Activated CD4-positive, CD25-positive, alpha-beta regulatory T cell treated with anti-CD3 and anti-CD28 coated beads, Interleukin-2, amount 50 U/mL, for 72 hours (primary cell): ENCODE measurements at regions not wholly inside any gene's neighbourhood (a gene's known extent, or its start where the extent isn't known, plus 50 kb on each side); places are given as distances from the start of the nearest gene placed in this dataset.
"Not testable (repeated sequence)": the region's sequence is repeated elsewhere in the genome, so short reads cannot be mapped to it uniquely, and the experiment has no call there.

ENCODE experiments used
- DNase-seq: peaks from one replicate; pipeline ENCODE4 v3.0.0; 2021

DNA sequence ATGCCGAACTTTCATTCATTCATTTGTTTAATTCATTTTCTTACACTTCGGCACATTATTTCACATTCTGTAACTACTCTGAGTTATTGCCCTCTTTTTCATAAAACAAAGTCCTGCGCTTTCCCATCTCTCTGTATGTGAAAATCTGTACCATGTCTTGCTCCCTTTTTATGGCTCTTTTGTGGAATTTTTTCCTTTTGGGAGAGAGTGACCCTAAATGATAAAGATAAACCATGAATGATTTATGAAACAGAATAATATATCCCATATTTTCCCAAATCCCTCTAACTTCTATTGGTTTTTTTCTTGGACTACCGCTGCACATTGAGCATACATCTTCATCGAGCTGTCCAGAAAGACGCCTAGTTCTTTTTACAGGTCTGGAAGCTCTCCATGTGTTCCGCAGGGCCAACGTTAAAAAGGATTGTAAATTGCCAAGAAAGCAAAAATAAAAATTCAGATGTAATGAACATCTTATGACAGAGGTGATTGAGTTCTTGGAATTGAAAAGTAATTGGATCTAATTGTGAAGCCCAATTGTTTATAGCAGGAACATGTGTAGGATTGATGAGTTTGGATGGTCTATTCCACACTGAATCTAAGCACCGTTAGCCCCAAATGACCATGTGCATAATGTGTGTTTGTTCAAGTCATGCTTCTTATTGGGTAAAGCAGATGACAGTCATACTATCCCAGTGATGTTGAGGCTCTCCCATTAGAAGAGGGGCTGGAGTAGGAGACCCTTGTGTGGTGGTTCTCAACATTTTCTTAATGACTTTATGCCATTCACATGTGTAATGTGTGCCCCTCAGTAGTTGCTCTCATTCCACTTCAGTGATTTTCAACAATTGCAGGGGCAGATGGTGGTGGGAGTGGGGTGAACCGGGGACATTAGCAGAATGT, 378.9 kb downstream of the DLEU7 start:
- no peak for DNase-seq

DNA sequence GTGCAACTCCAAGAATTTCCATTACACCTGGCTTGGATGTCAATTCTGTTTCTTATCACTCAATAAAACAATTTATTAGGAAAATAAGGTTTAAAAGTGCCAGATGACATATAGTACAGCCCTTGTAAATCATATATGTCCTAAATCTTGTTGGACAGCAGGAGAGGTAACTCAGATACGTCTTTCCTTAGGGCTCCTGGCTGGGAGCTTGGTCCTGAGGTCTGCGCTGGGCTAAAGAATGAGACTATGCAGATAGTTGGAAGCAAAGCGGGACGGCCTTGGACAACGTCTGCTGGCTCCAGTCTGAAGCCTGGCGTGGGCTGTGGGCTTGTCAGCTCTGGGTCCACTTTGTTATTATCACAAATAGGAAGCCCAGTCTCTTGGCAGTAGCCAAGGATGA, 377.0 kb downstream of the DLEU7 start:
- no peak for DNase-seq

DNA sequence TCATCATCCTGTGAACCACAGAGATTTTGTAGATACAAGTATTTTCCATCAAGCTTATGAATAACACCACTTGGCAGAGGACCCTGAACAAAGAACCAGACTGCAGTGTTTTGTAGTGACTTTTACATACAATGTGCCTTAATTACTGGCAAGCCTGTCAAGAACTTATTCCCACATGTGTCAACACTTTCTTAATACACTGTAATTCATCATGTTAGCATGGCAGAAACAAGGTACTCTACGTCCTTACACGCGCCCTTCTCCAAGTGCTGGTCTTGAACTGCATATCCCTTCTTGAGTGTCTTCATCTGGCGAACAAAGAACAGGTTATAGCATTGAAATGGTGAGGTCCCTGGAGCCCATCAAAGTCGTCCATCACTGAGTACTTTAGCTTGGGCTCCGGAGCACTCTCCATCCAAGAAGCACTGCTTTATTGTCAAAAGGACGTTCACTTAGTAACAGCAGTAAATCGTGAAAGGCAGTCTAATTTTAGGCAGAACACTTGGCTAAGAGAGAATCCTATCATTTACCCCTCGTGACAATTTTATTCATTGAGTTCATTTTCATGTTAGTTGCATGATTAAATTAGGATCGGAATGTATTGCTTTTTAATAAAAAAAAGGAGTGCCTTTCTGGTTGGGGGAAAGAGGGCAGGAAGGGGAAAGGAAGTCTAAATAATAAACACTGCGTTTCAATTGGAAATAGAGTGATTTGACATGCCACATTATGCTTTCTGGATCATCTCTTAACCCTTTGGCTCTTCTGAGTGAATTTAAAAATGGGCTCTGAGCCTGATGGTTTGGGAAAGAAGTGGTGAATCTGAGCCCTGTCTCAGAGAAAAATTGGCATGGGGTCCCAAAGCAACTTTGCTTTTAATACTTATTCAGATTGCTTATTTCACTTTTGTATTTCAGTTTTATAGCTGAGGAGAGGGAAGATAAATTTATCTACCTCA, 376.1 kb downstream of the DLEU7 start:
- no peak for DNase-seq

DNA sequence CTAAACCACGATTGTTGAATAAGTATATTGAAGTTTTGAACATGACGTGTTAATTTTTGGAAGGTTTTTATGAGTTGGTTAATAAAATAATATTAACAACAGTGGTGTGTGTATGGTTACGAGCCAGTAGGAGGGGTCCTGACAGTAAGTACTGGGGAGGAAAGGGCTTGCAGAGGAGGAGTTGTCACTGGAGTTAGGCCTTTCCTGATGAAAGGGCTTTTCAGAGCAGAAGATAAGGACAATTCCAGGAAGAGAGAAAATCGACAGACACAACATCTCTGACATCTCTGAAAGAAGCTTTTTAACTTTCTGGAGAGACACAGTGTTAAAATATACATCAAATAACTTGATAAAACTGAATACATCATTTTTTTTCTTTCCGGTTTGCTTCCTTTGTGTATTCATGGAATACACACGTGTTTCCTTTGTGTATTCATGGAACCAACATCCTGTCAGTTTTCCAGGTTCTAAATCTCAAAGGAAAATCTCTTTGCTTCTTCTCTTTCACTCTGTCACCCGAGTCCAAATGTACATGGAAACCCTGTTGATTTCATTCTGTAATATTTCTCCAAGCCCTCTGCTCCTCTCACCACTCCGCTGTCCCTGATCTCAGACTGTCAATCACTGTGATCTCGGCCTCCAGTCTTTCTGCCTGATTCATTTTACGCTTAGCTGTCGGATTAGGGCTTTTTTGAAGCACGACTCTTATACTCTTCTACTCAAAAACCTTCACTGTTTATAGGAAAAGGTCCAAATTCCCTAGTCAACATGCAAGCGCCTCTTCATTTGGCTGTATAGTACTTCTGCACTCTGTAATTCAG, 374.4 kb downstream of the DLEU7 start:
- DNase-seq = no peak

DNA sequence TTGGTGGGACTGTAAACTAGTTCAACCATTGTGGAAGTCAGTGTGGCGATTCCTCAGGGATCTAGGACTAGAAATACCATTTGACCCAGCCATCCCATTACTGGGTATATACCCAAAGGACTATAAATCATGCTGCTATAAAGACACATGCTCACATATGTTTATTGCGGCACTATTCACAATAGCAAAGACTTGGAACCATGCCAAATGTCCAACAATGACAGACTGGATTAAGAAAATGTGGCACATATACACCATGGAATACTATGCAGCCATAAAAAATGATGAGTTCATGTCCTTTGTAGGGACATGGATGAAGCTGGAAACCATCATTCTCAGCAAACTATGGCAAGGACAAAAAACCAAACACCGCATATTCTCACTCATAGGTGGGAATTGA, 370.4 kb downstream of the DLEU7 start:
- not testable (repeated sequence) for DNase-seq

DNA sequence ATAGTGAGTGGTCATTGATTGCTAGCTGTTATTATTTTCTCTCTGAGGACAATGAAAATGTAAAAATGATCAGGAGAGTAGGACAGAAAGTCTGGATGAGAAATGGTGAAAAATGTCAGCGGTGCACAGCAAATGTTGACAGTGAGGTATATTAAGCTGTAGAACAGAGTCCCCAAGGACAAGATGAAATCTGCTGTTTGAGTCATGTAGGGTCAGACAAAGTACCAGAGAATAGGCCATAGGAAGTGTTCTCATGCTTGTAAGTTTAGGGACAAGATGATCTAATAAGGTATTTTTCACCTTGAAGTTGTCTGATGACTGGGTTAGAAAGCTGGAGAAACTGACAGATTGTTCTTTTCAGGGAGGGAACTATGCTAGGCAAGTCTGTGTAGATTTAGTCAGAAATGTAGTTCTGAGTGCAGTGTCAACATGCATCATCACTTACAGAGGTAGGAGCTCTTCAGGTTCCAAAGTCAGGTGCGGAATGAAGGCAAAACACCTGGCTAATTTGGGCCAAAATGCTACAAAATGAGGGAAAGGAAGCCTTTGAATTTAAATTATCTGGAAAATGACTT, 369.3 kb downstream of the DLEU7 start:
- no peak for DNase-seq

DNA sequence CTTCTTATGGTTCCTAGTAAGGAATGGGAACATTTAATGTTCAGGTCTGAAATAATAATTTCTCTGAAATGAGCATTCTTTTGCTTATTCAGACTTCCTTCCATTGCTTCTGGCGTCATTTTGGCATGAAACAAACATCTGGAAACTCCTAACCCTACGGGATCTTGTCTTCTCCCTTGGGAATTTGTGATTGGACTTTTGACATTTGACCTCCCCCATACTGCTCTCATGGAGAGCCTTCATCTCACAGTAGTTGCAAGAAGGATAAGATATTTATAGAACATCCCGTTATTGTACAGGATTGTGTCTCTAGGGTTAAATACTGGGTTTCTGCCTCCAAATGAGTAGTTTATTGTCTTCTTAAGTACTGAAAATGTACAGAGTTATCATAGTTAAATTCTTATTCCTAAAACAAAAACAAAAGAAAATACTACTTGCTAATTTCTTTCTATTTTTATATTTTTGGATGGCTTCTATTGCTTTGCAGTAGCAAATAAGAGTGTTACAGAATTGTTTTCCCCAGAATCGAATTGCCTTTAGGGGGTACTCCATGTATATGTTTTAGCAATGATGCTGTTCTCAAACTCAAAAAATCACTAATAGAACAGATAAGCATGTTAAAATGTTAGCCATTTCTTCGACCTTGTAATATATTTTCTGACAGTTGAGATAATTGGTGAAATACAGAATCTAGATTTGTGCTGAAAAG, 366.8 kb downstream of the DLEU7 start:
- no peak for DNase-seq

DNA sequence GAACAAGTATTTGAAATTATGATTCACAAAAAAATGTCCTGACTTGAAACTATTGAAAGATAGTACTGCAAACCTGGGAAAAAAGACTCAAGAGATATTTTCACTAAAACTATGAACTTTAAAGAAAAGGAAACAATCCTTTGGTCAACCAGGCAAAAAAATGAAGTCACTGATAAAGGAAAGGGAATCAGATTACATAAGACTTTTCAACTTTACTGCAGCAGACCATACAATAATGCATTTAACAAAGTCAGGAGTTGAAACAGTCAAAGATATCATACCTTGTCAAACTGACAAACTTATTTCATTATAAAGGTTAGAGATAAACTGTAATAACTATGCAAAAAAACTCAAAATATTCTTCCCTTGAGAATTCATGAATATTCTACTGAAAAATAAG, 361.6 kb downstream of the DLEU7 start:
- DNase-seq = no peak

DNA sequence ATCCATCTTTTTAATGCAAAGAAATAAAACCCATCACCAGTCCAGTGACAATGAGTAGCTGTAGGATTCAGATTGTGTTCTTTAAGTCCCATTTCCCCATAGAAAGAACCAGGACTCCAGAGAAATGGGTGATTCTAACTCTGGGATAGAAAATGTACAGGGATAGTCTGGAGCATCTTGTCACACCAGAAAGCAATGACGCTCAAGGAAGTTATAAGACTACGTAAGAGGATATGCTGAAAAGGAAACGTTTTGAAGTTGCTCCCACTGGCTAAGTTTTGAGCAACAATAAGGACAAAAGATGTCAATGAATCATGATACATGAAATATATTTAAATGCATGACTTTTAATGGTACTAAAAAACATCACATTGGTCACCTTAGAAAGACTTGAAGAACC, 360.1 kb downstream of the DLEU7 start:
- DNase-seq = no peak

DNA sequence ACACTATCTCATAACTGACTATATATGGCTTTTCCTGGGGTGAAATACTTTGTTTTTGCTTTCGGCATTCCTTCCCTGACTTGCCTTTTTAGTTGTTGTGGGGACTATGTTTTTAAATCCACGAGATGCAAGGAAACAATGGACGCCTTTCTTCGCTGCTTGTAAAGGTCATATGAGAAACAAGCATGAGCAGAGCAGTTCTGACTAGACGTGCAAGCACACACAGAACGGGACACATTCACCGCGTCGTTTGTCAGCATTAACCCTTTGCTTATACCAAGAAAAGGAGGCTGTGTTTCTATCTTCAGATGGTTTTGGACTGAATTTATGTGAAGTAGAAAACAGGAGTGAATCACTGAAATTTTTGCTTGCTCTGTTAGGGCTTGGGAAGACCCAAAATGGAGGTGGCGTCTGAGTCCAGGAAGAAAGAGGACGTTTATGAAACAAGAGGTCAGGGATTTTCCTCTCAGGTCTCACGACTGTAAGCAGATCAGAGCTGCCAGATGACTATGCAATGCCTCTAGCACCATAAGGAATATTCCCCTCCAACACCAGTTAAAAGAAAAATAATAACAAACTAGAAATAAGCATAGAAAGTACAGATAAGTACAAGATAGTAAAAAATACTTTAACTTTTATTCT, 358.9 kb downstream of the DLEU7 start:
- DNase-seq = no peak

DNA sequence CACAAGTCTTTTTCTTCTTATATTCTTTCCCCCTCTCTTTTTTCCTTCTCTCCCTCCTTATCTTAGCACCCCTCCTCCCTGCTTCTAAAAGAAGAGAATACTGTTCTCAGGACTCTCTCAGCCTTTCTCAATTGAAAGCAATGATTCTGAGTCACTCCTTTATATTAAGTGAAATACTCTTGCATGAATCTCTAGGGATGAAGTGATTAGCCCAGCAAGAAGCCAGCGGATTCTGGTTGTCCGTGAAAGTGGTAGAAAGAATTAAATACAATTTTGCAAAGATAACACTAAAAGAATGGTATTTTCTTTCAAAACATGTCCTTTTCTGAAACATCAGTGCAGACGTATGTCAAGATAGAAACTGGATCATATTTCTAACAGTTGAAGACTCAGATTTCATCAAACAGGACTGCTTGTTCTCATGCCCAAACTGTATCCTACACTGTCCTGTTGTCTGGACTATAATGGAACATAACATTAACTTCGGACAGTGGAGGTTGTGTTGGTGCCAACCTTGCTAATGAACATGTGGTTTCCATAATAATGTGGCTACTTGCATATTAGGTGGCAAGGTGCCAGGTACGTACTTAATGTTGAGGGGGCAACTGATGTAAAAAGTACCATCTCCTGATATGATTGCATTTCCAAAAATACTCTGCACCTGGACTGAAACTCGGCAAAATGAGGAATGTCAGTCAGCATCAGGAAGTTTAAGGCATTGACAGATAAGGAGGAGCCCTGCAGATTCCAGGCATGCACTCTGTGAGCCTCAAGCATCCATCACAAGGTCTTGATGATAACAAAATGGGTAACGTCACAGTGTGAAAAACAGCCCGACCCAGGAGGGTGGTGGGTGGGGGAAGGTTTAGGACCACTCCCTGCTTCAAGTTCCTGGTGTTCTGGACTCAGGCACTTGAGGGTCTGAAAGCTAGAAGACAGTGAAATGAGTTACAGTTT, 357.2 kb downstream of the DLEU7 start:
- no peak for DNase-seq

DNA sequence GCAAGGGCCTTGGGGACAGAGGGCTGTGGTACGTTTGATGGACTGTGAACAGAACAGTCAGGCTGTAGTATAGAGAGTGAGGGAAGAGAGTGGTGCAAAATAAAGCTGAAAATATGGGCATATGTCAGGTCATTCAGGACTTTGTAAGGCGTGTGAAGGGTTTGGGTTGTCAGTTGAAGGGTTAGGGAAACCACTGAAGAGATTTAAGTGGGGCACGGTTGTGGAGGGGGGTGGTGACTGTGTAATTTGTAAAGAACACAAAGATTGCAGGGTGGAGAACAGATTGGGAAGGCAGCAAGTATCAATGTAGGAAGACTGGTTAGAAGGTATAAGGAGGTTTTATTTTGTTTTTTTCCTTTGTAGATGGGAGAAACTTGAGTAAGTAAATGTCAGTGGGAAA, 349.8 kb downstream of the DLEU7 start:
- no peak for DNase-seq

DNA sequence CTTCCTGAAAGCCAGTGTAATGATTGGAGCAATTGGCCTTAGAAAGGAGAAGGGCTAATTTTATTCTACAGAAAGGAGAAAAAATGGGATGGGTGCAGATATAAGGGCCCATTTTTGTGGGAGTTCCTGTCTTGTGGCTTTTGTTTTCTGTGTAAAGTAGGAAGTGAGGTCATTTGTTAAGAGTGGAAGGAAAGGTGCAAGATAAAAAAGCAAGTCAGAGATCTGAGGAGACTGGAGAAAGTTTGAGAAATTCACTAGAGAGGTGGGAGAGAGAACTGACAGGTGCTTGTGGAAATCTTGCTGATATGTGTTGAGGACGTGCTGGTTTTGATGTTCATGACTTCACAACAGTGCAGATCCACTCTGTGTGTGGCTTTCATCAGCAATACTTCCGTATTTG, 349.4 kb downstream of the DLEU7 start:
- DNase-seq = no peak

DNA sequence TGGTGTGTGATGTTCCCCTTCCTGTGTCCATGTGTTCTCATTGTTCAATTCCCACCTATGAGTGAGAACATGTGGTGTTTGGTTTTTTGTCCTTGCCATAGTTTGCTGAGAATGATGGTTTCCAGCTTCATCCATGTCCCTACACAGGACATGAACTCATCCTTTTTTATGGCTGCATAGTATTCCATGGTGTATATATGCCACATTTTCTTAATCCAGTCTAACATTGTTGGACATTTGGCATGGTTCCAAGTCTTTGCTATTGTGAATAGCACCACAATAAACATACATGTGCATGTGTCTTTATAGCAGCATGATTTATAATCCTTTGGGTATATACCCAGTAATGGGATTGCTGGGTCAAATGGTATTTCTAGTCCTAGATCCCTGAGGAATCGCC, 340.3 kb downstream of the DLEU7 start:
- not testable (repeated sequence) for DNase-seq

DNA sequence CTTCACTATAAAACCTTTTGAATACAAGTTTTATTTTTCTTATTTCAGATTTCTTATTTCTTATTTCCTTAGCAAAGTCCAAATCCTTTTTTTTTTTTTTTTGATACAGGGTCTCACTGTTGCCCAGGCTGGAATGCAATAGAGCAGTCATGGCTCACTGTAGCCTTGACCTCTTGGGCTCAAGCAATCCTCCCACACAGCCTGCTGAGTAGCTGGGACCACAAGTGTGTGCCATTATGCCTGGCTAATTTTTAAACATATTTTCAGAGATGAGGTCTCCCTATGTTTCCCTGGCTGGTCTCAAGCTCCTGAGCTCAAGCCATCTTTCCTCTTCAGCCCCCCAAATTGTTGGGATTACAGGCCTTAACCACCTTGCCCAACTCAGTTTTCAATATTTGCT, 334.3 kb downstream of the DLEU7 start:
- no peak for DNase-seq

DNA sequence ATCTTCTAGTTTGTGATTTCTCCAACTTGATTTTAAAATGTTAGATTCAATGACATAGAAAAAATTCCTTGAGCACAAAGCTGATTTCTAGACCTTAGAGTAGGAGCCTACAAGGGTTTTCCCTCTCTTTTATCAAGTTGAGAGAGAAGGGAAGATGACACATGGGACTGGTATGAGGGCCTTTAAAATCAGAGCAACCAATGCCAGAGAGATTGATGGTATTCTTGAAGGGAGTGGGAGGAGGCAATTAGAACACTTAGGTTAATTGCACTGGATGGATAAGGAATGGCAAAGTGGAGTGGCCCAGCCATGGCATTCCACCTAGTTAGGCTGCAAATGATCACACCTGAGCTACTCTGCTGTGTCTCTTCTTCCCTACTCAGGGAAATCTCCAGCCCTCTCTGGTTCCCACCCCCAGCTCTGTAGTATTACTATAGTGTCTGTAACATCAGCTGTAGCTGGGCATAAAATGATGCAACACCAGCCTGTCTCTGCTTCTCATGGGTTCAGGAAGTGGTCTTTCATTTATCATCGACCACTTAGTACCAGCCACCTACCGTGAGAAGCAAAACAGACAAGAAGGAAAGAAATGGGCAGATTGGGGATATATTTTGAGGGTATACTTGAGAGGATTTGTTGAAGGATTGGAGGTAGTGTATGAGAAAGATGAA, 333.6 kb downstream of the DLEU7 start:
- no peak for DNase-seq

DNA sequence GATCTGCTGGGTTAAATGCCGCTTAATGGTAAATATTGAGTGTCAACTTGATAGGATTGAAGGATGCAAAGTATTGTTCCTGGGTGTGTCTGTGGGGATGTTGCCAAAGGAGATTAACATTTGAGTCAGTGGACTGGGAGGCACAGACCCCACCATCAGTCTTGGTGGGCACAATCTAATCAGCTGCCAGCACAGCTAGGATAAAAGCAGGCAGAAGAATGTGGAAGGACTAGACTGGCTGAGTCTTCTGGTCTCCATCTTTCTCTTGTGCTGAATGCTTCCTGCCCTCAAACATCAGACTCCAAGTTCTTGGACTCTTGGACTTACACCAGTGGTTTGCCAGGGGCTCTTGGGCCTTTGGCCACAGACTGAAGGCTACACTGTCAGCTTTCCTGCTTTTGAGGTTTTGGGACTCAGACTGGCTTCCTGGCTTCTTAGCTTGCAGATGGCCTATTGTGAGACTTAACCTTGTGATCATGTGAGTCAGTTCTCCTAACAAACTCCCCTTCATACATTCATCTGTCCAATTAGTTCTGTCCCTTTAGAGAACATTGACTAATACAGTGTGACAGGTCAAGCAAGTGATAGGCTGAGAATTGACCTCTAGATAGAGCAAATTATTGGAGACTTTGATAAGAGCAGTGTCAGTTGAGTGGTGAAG, 332.5 kb downstream of the DLEU7 start:
- DNase-seq = not testable (repeated sequence)

DNA sequence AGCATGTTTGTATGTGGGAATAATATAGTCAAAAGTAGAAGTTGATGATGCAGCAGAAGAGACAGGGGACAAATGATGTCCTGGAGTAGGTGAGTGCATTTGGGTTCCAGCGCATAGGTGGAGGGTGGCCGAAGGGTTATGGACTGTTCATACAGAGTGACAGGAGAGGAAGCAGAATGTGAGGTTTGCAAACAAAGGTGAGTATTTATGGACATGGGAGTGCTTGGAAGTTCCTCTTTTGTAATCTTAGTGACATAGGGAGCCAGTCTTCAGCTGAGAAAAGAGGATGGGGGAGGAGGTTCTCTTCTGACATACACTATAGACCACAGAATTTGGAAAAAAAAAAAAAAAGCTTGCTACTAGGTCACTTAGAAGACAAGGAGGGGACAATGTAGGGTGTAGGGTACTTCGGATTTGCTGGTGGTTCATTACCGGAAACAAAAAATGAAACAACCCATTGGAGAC, 331.6 kb downstream of the DLEU7 start:
- no peak for DNase-seq
